ENCODE measurements at regions not wholly inside any gene's neighbourhood (a gene's known extent, or its start where the extent isn't known, plus 50 kb on each side); places are given as distances from the start of the nearest gene placed in this dataset.
A peak's percentile ranks its signal among the peaks of the same experiment; 100 is the strongest.
"Not testable (repeated sequence)": the region's sequence is repeated elsewhere in the genome, so short reads cannot be mapped to it uniquely, and the experiment has no call there.

DNA sequence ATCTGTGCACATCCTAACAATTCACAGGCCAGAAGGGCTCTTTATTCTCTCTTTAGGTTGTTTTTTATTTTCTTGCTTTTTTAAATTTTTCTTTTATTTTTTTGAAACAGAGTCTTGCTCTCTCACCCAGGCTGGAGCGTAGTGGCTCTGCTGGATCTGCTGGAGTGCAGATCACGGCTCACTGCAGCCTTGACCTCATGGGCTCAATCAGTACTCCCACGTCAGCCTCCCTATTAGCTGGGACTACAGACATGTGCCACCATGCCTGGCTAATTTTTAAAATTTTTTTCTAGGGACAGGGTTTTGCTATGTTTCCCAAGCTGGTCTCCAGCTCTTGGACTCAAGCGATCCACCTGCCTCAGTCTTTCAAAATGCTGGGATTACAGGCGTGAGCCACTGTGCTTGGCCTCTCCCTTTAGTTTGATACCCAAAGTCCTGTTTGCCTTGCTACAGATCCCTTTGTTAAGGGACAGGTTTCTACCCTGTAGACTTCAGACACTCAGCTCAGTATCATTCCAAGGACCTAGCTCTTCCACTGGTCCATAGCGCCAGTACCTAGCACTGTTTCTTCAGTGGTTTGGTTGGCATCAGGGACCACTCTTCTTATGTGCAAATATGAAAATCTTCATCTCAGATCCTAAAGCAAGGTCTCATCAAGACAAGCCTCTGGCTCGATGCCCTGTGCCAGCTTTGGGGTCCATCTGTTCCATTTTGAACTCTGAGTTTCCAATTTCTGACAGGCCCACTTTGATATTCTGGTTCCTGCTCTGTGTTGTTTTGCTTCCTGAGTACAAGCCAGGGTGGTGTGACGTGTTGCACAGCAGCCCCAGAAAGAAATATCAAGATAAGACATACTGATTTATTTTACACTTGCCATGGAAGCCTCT is 211.7 kb downstream of the FAT3 start:
- no peak for DNase-seq

DNA sequence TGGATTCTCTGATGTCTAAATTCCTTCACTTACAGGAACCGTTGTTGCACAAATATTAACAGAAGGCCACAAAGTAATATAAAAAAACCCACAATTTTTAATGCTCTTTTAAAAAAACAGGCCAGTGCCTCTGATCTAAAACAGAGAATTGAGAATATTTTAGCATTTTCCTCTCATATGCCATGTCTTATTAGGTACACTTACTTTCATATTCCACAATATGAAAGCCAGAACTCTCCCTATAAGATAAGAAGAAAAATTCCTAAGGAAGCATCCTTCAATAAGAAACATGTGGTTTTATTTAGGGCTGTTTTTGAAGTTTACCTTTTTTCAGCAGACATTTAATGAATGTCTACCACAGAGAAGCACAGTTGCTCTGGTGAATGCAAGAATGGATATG is 214.5 kb downstream of the FAT3 start:
- DNase-seq = no peak

DNA sequence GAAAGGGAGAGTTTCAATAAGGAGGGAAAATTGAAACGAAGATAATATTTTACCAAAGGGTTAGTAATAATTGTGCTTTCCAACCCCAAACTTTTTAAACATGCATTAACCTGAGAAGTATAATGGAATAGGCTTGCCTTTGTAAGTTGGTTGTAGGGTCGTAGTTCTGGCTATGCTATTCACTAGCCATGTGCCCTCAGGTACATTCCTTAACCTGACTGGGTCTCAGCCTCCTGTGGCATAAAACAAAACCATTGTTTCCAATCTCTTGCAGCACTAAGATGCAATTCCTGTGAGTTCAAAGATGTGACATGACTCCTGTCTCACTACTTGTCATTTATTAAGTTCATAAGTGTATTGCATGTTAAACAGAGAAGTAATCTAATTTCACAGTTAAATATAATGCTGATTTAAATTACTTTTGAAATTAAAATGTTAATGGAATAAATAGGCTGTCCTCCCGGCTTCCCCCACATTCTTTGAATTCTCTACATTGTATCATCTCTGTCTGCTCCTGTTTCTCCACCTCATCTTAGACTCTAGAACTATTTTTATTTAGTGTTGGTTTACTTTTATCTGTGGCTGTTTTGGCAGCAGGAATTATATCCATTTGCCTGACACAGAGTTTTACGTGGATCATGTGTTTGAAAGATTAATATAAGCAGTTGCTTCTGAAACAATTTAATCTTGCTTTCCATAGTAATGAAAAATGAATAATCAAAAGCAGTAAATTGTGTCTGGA is 216.3 kb downstream of the FAT3 start:
- DNase-seq = no peak

DNA sequence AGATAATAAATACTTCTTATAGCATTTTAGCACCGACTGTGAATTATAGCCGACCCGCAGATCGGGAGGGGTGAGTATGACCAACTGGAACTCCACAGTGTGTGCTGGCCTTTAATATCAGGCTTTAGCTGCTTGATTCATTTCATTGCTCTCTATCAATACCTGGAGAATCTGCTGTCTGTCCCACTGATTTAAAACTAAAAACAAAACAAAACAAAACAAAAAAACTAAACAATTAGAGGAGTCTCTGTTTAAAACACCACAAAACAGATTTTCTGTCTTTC is 216.8 kb downstream of the FAT3 start:
- DNase-seq = no peak

DNA sequence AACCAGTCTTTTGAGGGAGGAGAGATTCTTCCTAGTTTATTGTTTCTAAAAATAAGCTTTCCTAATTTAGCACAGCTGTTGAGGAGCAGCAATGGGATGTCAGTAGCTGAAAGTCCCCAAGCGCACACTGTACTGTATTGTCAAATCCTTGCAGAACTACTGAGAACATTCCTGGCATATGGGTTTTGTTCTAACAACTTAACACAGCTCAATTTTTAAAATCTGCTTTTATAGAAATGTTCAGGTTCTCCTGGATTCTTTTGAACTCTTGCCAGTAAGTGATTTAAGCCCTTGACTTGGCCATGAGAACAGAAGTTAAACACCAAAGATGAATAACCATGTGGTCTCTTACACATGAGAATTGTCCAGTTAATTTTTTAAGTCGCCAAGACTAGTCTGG is 218.6 kb downstream of the FAT3 start:
- DNase-seq = no peak

DNA sequence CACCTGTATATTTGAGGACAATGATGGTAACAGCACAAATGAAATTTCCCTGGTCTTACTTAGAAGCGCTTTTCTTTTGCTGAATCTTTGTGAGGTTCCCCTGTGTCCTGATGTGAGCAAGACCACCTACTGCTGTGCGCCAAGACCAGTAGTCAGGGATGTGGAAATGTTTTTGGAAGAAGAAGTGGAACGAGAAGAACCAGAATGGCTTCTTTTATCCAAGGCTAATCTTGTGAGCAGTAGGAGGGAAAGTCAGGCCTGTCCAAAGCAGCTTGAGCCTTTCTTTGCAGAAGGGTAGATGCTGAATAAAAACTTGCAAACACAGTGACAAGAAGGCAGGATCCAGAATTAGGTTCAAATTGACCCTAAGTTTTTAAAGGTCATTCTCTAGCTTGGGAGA is 223.0 kb downstream of the FAT3 start:
- DNase-seq = no peak

DNA sequence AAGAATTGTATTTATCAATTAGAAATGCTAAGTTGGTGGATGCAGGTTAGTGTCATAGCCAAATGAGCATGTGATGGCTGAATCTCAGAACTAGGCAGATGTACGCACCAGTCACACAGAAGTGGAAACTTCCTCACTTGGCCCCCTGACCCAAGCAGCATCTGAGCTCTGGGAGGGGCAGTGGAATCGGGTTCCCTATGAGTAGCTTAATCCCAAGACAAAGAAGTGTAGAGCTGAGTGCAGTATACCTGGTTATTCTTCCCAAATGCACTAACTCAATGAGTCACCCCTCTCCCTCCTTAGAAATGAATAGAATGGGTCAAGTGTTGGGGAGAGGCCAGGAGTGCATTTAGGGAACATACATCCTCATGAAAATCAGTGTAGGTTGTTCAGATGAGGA is 224.6 kb downstream of the FAT3 start:
- DNase-seq = no peak

DNA sequence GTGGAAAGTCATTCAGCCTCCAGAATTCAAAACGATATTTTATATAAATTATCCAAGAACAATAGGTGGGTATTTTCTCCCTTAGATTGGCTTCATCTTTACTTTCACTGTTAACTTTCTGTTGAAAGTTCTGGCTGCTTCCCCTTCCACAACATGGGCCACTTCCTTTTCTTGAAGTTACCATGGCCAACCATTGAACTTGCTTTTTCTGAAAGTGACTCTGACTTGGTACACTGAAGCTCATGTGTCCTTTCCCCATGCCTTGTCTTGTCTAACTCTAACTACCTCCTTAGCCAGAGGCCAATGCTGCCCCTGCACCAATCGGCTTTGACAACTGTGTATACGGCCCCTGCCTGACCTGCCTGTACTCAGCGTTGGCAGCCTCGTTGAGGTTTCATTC is 225.2 kb downstream of the FAT3 start:
- no peak for DNase-seq

DNA sequence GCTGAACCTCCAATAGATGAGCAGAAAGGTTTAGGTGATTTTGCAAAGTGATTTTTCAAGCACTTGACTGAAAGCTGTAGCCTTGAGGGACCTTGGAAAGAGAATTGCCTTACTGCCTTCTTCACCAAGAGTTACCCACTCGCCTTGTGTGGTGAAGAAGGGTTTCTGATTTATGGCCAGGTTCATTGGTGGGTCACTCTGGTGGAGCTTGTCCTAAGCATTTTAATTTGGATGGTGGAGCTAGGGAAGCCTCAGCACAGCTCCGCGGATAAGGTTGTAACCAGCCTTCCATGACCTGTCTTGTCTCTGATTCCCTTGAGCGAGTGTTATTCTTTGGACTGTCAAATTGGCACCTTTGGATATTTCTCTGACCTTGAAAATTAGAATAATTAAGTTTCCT is 226.4 kb downstream of the FAT3 start:
- no peak for DNase-seq

DNA sequence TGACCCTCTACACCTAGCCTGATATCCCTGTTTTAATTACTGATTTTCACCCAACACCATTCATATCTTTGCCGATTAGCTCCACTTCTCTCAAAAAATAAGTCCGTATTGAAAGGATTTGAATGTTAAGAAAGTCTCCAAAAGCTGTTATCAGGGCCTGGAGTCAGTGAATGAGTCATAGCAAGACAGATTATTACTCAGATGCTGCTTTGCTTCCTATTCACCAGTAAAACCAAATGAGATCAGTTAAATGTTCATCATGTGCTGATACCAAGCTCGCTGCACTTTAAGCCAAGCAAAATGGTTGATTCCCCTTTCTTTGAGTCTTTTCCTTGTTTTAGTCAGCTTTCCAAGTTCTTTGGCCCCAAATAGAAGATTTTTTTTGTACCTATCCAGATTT is 228.4 kb downstream of the FAT3 start:
- DNase-seq = peak; percentile 52

DNA sequence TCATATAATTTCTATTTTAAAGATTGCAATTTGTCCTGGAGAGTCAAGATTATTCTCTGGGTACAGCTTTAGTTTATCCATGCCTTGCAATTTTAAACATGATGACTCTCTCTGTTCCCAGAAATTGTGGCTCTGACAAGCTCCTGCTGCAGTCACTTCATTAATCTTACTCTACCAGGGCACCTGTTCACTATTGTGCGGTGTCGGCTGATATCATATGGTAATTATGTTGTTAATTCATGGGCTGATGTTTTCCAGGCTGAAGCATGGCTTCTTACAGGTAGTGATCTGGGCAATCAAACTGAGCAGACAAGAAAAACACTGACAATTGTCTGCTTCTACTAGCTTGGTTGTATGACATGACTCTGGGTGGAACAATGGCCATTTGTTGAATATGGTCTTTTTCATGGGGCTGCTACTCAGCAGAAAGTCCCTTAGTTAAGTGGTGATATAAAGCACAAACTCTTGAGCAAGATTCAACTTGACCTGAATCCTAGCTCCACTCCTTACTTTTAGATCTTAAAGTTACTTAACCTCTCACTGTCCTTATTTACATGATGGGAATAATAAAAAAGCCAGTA is 230.7 kb downstream of the FAT3 start:
- DNase-seq = no peak

DNA sequence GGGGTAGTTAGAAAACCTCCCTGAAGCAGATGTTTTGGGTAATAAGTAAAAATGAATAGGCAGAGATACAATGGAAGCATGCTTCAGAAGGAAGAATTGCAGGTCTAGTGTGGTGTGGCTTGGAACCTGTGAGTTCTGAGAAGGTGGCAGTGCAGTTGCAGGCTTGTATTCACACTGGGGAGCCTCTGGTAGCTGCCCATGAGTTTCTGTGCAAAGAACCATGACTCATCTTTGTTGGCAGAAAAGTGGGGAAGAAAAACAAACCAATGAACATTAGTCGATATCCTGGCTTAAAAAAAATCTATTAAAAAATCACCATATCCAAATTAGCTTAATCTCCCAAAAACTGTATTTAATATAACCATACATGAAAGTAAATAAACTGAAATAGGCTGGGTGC is 232.6 kb downstream of the FAT3 start:
- DNase-seq = no peak

DNA sequence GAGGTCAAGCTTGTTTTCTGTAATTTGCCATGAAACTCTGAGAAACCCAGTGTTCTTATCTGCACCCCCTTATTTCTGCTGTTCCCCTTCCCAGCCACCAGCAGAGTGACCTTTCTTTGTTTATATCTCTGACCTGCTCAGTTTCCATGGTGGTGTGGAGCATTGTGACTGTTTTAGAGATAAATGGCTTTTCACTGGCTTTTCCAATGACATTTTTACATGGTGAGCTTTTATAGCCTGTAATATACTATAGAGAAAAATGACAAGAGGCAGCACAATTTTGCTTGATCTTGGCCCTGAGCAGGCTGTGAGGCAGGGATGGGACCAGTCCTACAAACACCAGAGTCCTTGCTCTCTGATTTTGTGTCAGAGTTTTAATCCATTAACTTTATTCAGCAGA is 233.9 kb downstream of the FAT3 start:
- no peak for DNase-seq

DNA sequence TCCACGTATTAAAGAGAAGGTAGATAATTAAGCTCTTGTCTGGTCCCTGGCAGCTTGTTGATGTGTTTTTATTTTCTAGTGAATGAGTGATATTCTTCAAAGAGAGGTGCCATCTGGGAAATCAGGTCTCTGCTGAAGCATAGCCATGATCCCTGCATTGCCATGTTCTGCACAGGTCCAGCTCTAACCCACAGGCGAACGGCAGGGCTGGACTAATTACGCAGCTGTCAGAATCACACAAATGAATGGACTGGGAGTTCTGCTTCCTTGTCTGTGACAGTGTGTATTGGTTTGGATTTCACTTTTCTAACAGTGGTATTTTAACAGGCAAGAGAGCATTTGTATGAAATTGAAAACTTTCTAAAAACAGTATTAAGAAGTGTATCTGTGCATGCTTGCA is 235.6 kb downstream of the FAT3 start:
- no peak for DNase-seq

DNA sequence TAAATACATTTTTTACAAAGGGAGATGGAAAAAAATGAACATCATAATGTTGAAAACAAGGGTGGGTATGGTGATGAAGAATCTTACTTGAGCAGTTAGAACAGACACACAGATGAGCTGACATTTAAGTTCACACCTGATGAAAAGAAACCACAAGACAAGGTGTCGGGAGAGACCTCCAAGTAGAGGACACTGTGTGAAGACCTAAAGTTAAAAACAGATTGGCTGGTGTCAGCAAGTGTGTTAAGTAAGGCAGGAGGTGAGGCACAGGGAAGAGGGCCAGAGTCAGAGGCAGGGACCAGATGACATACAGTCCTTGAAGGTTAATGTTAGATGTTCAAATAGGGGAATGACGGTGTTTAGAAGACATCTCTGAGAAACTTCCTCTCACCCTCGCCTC is 236.8 kb downstream of the FAT3 start:
- DNase-seq = no peak

DNA sequence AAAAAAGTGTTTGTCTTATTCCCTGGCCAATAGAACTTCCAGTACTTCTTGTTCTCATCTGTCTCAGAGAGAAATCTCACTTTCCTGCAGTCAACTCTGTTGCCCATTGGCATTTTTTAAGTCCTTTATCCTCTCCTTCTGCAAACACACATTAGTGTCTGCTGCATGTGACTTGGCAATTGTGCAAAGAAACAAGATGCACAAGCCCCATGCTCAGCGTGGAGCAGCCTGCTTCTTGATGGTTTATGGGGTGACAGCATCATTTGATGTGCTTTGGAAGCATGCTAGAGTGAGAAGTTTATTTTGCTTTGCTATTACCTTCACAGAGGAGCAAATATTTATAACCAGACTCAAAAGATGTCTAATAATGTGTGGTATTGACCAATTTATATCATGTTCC is 238.2 kb downstream of the FAT3 start:
- DNase-seq = no peak

DNA sequence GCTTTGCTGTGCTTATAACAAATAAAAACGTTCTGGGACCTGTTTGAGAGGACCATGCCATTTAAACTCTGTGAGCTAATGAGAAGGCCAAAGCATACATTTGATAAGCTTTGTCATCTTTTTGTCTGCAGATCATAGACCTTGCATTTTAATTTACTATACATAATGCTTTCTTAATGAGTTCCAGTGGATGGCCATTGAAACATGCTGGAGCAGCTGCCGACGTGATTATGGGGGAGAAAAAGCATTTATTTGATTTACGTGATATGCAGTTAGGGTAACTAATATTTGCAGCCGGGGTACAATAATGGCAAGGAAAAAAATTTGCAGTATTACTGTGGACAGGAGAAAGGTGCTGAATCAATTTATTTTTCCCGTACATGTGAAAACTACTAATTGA is 240.2 kb downstream of the FAT3 start:
- DNase-seq = no peak

DNA sequence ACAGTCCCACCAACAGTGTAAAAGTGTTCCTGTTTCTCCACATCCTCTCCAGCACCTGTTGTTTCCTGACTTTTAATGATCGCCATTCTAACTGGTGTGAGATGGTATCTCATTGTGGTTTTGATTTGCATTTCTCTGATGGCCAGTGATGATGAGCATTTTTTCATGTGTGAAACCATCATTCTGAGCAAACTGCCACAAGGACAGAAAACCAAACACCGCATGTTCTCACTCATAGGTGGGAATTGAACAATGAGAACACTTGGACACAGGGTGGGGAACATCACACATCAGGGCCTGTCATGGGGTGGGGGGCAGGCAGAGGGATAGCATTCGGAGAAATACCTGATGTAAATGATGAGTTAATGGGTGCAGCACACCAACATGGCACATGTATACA is 240.8 kb downstream of the FAT3 start:
- DNase-seq = not testable (repeated sequence)

DNA sequence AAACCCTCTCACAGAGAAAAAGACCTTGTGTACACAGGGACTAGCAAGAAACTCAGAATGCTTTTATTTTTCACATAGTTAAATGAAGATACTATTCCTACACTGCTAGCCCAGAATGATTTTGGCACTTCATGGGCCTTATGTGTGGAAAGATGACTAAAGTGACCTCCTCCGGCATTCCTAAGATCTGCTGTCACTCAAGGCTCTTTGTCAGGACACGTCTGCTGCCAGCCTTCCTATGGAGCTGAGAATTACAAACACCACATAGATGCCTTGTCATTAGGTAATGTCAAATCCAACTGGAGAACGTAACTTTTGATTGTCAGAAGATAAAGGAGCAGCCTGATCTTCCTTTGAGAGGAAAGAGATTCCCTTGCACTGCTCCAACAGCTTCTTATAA is 249.1 kb downstream of the FAT3 start:
- no peak for DNase-seq

DNA sequence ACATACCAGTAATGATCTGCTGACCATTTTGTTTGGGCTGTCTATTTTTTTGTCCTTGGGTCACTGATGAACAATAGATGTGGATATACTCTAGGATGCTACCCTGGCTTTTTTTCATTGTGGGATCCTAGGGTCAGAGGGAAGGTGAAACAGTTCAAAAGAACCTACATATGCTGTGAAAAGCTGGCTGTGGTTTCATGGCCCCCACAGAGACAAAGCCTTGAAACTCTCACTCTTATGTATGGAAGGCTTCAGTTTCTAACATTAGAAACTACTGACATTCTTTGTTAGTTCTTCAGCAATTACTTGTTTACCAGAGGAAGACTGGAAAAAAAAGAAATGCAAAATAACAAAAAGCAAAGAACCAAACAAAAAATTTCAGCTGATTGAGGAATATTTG is 250.7 kb downstream of the FAT3 start:
- no peak for DNase-seq

DNA sequence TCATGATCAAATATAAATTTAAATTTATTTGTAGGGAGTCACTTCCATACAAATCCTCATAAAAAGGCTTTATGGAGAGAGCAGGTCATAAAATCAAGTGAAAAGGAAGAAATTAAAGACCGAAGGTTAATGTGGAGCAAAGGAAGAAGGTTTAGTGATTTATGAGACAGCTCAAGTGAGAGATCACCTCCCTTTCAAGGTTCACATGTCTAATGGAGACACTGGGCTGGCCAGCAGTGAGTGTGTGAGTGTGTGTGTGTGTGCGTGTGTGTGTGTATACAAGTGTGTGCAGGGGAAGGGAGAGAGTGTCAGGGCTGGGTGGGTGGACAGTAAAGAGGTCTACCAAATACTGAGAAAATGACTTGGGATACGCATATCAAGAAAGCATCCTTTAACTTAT is 251.2 kb downstream of the FAT3 start:
- DNase-seq = no peak

DNA sequence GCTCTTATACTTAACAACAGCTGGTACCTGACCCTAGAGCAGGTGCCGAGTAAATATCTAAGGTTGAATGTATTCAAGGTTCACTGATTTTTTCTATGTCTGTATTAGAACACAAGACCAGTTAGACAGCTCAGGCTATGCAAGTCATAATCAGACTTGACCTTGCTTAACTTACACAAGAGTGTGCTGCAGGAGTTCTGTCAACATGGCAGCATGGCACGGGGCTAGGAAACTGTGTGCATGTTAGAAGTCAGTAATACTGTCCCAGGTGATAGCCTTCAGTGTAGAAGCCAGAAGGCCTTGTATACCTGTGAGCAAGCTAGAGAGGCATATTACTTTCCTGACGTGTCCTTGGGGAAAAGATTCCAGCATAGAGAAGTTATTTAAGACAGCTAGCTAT is 253.1 kb downstream of the FAT3 start:
- DNase-seq = no peak

DNA sequence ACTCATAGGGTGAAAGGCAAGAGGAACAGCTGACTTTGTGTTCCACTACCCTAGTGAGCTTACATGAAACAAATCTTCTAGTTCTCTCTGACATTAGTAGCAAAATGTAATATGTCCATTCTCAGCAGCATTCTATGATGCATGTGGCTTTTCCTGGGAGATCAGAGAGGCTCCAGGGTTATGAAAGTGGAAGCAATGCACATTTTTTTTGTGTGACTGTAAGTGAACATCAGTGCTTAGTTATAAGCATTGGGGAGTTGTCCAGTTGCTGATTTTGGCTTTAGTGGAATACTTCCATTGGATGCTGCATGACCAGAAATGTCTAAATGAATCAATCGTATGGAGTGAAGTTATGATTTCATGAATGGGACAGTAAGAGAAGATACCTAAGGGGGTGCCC is 255.9 kb downstream of the FAT3 start:
- DNase-seq = no peak

DNA sequence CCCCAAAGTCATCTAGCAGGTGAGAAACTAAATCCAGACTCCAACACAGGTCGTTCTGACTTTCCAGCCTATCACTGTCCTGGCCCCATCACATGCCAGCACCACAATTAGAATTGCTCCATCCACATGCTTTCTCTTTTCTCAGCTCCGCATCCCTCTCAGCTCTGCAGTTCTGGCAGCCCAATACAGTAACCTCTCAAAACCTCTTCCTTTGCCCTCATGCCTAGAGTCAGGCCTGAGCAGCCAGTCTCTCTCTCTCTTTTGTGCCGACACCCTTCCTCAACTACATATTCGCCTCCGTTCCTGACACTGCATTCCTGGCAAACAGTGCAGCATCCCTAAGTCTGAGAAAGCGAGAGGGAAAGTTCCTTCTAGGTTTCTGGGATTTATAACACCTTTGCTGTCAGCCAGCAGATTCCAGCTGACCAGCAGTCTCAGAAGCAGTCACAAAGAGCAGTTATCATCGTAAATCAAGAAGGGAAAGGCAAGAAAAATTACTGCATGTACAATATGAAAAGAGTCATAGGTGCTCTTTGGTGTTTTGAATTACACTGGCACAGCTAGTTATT is 258.0 kb downstream of the FAT3 start:
- no peak for DNase-seq

Measured in OCI-M1 (cell line).